CD14-positive monocyte (primary cell): ENCODE measurements at regions not wholly inside any gene's neighbourhood (a gene's known extent, or its start where the extent isn't known, plus 50 kb on each side); places are given as distances from the start of the nearest gene placed in this dataset.
A peak's percentile ranks its signal among the peaks of the same experiment; 100 is the strongest.

Experiments
- DNase-seq, 3 donors: peaks; one replicate each; pipeline ENCODE4 v3.0.0-alpha.2; 2011 to 2022
- H2AFZ ChIP-seq: 2 replicates; pipeline ENCODE4 v1.6.0; 2012; ENCODE audit warnings: mild to moderate bottlenecking, low read depth, low read length, inconsistent platforms; ENCODE audit not compliant: insufficient read depth, poor library complexity, severe bottlenecking
- H3K27ac ChIP-seq, 2 donors: 1 replicate in 1 of 2; 2 replicates in 1 of 2; pipeline ENCODE4 v1.5.1; 2012 to 2013; ENCODE audit warnings: low read length in 2 of 2, control low read depth in 1 of 2, inconsistent platforms in 1 of 2, low read depth in 1 of 2, mild to moderate bottlenecking in 1 of 2
- H3K27me3 ChIP-seq, 2 donors: one replicate each; pipeline versions ENCODE4 v1.6.0 to v1.6.1; 2011 to 2013; ENCODE audit warnings: low read length in 2 of 2; ENCODE audit not compliant: control insufficient read depth in 2 of 2, insufficient read depth in 2 of 2
- H3K36me3 ChIP-seq, 2 donors: replicated peaks in 1 of 2; 1 replicate in 1 of 2; 2 replicates in 1 of 2; pipeline versions ENCODE4 v1.5.1 to v1.6.1; 2012 to 2013; ENCODE audit warnings: low read length in 2 of 2, control low read depth in 1 of 2, inconsistent platforms in 1 of 2, mild to moderate bottlenecking in 1 of 2; ENCODE audit not compliant: insufficient read depth in 2 of 2, control insufficient read depth in 1 of 2
- H3K4me1 ChIP-seq, 2 donors: 1 replicate in 1 of 2; 2 replicates in 1 of 2; pipeline versions ENCODE4 v1.5.1 to v1.6.1; 2012 to 2013; ENCODE audit warnings: low read length in 2 of 2, control low read depth in 1 of 2, inconsistent platforms in 1 of 2, mild to moderate bottlenecking in 1 of 2, moderate library complexity in 1 of 2; ENCODE audit not compliant: insufficient read depth in 2 of 2, control insufficient read depth in 1 of 2
- H3K4me2 ChIP-seq: replicated peaks from 2 replicates; pipeline ENCODE3; 2012; ENCODE audit warnings: low read length, moderate library complexity, mild to moderate bottlenecking; ENCODE audit not compliant: poor library complexity, severe bottlenecking; ENCODE audit errors: extremely low read depth
- H3K4me3 ChIP-seq, 3 experiments: fragments of 200-600 bp in 1 of 3; sonication (generic) in 1 of 3; replicated peaks in 1 of 3; 1 replicate in 2 of 3; 2 replicates in 1 of 3; pipeline ENCODE4 v1.5.1; 2011 to 2013; ENCODE audit warnings: low read length in 3 of 3, mild to moderate bottlenecking in 3 of 3, control low read depth in 2 of 3, low read depth in 2 of 3, inconsistent platforms in 1 of 3, moderate library complexity in 1 of 3
- H3K79me2 ChIP-seq: 2 replicates; pipeline ENCODE4 v1.6.0; 2012; ENCODE audit warnings: mild to moderate bottlenecking, control low read depth, inconsistent platforms, low read length, moderate library complexity; ENCODE audit not compliant: insufficient read depth
- H3K9ac ChIP-seq: 2 replicates; pipeline ENCODE4 v1.6.0; 2017; ENCODE audit warnings: low read length, mild to moderate bottlenecking; ENCODE audit not compliant: insufficient read depth, poor library complexity, severe bottlenecking
- H3K9me3 ChIP-seq, 2 donors: replicated peaks in 1 of 2; 1 replicate in 1 of 2; 2 replicates in 1 of 2; pipeline versions ENCODE4 v1.5.1 to v1.6.1; 2012 to 2013; ENCODE audit warnings: low read length in 2 of 2, control low read depth in 1 of 2; ENCODE audit not compliant: control insufficient read depth in 1 of 2, insufficient read depth in 1 of 2
- H4K20me1 ChIP-seq: 2 replicates; pipeline ENCODE4 v1.6.0; 2012; ENCODE audit warnings: mild to moderate bottlenecking, low read length, control low read depth, moderate library complexity; ENCODE audit not compliant: insufficient read depth
- H3K27ac Mint-ChIP-seq, 7 donors: one replicate each; pipeline ENCODE4 v1.8.0; 2020; ENCODE audit warnings: mild to moderate bottlenecking in 7 of 7, mixed read lengths in 7 of 7, moderate library complexity in 6 of 7, inconsistent platforms in 2 of 7
- H3K27me3 Mint-ChIP-seq, 3 donors: one replicate each; pipeline ENCODE4 v1.8.0; 2021 to 2022; ENCODE audit warnings: low read depth in 3 of 3, mild to moderate bottlenecking in 3 of 3, mixed read lengths in 3 of 3, moderate library complexity in 3 of 3, inconsistent platforms in 1 of 3
- H3K36me3 Mint-ChIP-seq, 2 donors: one replicate each; pipeline ENCODE4 v1.8.0; 2020; ENCODE audit warnings: mixed read lengths in 2 of 2, inconsistent platforms in 1 of 2, mild to moderate bottlenecking in 1 of 2
- H3K4me1 Mint-ChIP-seq: one replicate; pipeline ENCODE4 v1.8.0; 2020; ENCODE audit warnings: mild to moderate bottlenecking, mixed read lengths
- H3K4me3 Mint-ChIP-seq, 2 donors: one replicate each; pipeline ENCODE4 v1.8.0; 2020; ENCODE audit warnings: mild to moderate bottlenecking in 2 of 2, mixed read lengths in 2 of 2, moderate library complexity in 1 of 2
- H3K9me3 Mint-ChIP-seq, 7 donors: one replicate each; pipeline ENCODE4 v1.8.0; 2020 to 2022; ENCODE audit warnings: mixed read lengths in 7 of 7, mild to moderate bottlenecking in 6 of 7, moderate library complexity in 6 of 7, inconsistent platforms in 2 of 7
- WGBS: methylation state at CpG from one replicate; pipeline ENCODE4 v1.1.5; 2013; ENCODE audit warnings: missing lambda C conversion rate; ENCODE audit not compliant: insufficient coverage; 5-methylcytosine and 5-hydroxymethylcytosine counted together
- intact Hi-C, 2 donors: fragments of 100-400 bp; cut with micrococcal nuclease; formaldehyde crosslinking; loops; one replicate each; pipeline versions ENCODE4 v1.15.0 to v1.15.1; 2023
- TF ChIP-seq, protein P1 (sequence below): fragments of 200-600 bp; IDR thresholded peaks from one replicate; pipeline ENCODE4 v1.8.0; 2022; ENCODE audit warnings: antibody characterized with exemption, mild to moderate bottlenecking

DNA sequence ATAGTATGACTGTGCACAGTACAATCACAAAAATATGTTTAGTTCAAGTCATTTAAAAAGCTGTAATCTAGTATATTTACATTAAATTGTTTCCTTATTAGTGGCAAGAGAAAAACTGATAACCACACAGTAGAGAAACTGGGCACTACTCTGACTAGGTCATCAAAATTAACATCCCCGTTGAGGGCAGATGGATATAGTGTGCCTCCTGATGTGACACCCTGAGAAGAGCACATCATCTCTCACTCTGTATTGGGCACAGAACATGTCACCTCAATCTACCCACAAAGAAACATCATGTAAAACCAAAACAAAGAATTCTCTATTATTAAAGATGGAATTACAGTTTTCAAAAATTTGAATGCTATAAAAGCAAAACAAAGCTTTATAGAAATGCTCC, 221.9 kb upstream of the NANOGP8 start:
- H2AFZ ChIP-seq, result no peak overlapping the region

GRCh38 chr15:35306361-35306981, 221.4 kb upstream of the NANOGP8 start:
- H3K27me3 Mint-ChIP-seq, result no peaks in the 10 kb centered on the region
- Histone ChIP-seq H3K9ac (no peak overlapping the region), H3K4me1 (no peaks in the 10 kb centered on the region), H3K27ac (no peak overlapping the region), H3K4me3 (no peak overlapping the region), H2AFZ (no peak overlapping the region), H3K27me3 (no peaks in the 10 kb centered on the region), H3K36me3 (no peaks in the 10 kb centered on the region), H4K20me1 (no peaks in the 10 kb centered on the region), H3K4me2 (no peak overlapping the region), H3K9me3 (no peaks in the 10 kb centered on the region), H3K79me2 (no peaks in the 10 kb centered on the region)
- whole genome bisulfite sequencing, result 83% methylated on average over 4 of the region's 4 CpGs
- TF ChIP-seq, protein P1, sequence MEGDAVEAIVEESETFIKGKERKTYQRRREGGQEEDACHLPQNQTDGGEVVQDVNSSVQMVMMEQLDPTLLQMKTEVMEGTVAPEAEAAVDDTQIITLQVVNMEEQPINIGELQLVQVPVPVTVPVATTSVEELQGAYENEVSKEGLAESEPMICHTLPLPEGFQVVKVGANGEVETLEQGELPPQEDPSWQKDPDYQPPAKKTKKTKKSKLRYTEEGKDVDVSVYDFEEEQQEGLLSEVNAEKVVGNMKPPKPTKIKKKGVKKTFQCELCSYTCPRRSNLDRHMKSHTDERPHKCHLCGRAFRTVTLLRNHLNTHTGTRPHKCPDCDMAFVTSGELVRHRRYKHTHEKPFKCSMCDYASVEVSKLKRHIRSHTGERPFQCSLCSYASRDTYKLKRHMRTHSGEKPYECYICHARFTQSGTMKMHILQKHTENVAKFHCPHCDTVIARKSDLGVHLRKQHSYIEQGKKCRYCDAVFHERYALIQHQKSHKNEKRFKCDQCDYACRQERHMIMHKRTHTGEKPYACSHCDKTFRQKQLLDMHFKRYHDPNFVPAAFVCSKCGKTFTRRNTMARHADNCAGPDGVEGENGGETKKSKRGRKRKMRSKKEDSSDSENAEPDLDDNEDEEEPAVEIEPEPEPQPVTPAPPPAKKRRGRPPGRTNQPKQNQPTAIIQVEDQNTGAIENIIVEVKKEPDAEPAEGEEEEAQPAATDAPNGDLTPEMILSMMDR, result no peak
- H3K27ac Mint-ChIP-seq, result peak overlapping the region in 1 of 7 donors; percentile 50
- no peaks in the 10 kb centered on the region for H3K36me3 Mint-ChIP-seq
- peaks cover 3% of the 10 kb centered on the region for H3K4me1 Mint-ChIP-seq
- intact Hi-C loops, result no loop called here
- DNase-seq, result no peak
- H3K9me3 Mint-ChIP-seq, result peaks cover 0 to 2% (median 0%) of the 10 kb centered on the region in 7 donors
- H3K4me3 Mint-ChIP-seq, result no peak overlapping the region

More for the DNA sequence above, 221.9 kb upstream of the NANOGP8 start:
- H3K4me3 Mint-ChIP-seq, result no peak overlapping the region
- no peak overlapping the region for H3K27ac Mint-ChIP-seq
- H3K4me1 Mint-ChIP-seq, result peaks cover 3% of the 10 kb centered on the region
- intact Hi-C loops, result no loop called here
- Histone ChIP-seq H3K4me1 (no peaks in the 10 kb centered on the region), H3K4me3 (no peak overlapping the region), H4K20me1 (no peaks in the 10 kb centered on the region), H3K4me2 (no peak overlapping the region), H3K79me2 (no peaks in the 10 kb centered on the region), H3K27ac (no peak overlapping the region), H3K27me3 (no peaks in the 10 kb centered on the region), H3K9me3 (no peaks in the 10 kb centered on the region), H3K36me3 (no peaks in the 10 kb centered on the region), H3K9ac (no peak overlapping the region)
- no CpG with 5 or more reads among the region's 1 CpG for WGBS
- DNase-seq, result no peak
- TF ChIP-seq, protein P1, result no peak
- H3K27me3 Mint-ChIP-seq, result no peaks in the 10 kb centered on the region
- H3K36me3 Mint-ChIP-seq, result no peaks in the 10 kb centered on the region
- H3K9me3 Mint-ChIP-seq, result peaks cover 0 to 2% (median 0%) of the 10 kb centered on the region in 7 donors
